HL-60 (cell line): ENCODE measurements at regions not wholly inside any gene's neighbourhood (a gene's known extent, or its start where the extent isn't known, plus 50 kb on each side); places are given as distances from the start of the nearest gene placed in this dataset.

ENCODE experiments used
- DNase-seq, 2 experiments: peaks; one replicate each; pipeline ENCODE4 v3.0.0-alpha.2; 2010 to 2020; ENCODE audit warnings: low read depth in 1 of 2, low spot score in 1 of 2
- H3K27ac ChIP-seq: fragments of 250-450 bp; sonication (Bioruptor Pico); replicated peaks from 2 replicates; pipeline ENCODE4 v1.5.1; 2020; ENCODE audit warnings: mild to moderate bottlenecking, moderate library complexity
- H3K27me3 ChIP-seq: fragments of 250-450 bp; sonication (Bioruptor Pico); 2 replicates; pipeline ENCODE4 v1.5.1; 2021; ENCODE audit warnings: mild to moderate bottlenecking, moderate library complexity; ENCODE audit not compliant: insufficient read depth, poor library complexity, severe bottlenecking
- H3K4me3 ChIP-seq: replicated peaks from 2 replicates; pipeline ENCODE4 v1.5.1; 2011; ENCODE audit warnings: mild to moderate bottlenecking, control low read depth, low read length; ENCODE audit not compliant: insufficient read depth
- CTCF ChIP-seq: IDR thresholded peaks from one replicate; pipeline ENCODE4 v1.5.1; 2011; ENCODE audit warnings: low read length, control low read depth, inconsistent platforms; ENCODE audit not compliant: insufficient read depth
- GABPA ChIP-seq: IDR thresholded peaks from 2 replicates; pipeline ENCODE4 v1.6.1; 2012; ENCODE audit warnings: low read depth
- POLR2AphosphoS5 ChIP-seq: IDR thresholded peaks from 2 replicates; pipeline ENCODE4 v1.6.1; 2012; ENCODE audit warnings: low read depth
- REST ChIP-seq: IDR thresholded peaks from 2 replicates; pipeline ENCODE4 v1.6.1; 2012; ENCODE audit warnings: low read depth; ENCODE audit not compliant: insufficient replicate concordance
- SPI1 ChIP-seq: IDR thresholded peaks from 2 replicates; pipeline ENCODE4 v1.6.1; 2012; ENCODE audit warnings: low read depth, mild to moderate bottlenecking, borderline replicate concordance

- Histone ChIP-seq H3K27ac (no peak overlapping the region), H3K27me3 (no peaks in the 10 kb centered on the region), H3K4me3 (no peak overlapping the region)
- DNase-seq: no peak
- TF ChIP-seq SPI1 (no peak), REST (no peak), CTCF (no peak), POLR2AphosphoS5 (no peak), GABPA (no peak)
These were observed 161.5 kb upstream of the C1orf174 start for GRCh38 chr1:4061521-4062031.

- no peaks in the 10 kb centered on the region for H3K27me3 ChIP-seq
- DNase-seq: no peak
These were observed 162.0 kb upstream of the C1orf174 start for GRCh38 chr1:4062041-4062440.

GRCh38 chr1:4062560-4062959, 162.5 kb upstream of the C1orf174 start:
- Histone ChIP-seq H3K4me3 (no peak overlapping the region), H3K27me3 (no peaks in the 10 kb centered on the region), H3K27ac (no peak overlapping the region)
- TF ChIP-seq SPI1 (no peak), GABPA (no peak), REST (no peak), CTCF (no peak), POLR2AphosphoS5 (no peak)
- DNase-seq: no peak

More at GRCh38 chr1:4062041-4062440, 162.0 kb upstream of the C1orf174 start:
- Histone ChIP-seq H3K4me3 (no peak overlapping the region), H3K27ac (no peak overlapping the region)
- TF ChIP-seq CTCF (no peak), POLR2AphosphoS5 (no peak), SPI1 (no peak), GABPA (no peak), REST (no peak)
